T-cell (primary cell): ENCODE measurements at regions not wholly inside any gene's neighbourhood (a gene's known extent, or its start where the extent isn't known, plus 50 kb on each side); places are given as distances from the start of the nearest gene placed in this dataset.
"Not testable (repeated sequence)": the region's sequence is repeated elsewhere in the genome, so short reads cannot be mapped to it uniquely, and the experiment has no call there.

Experiments
- ATAC-seq, 4 experiments: fragments of 200-7000 bp in 3 of 4; fragments of 150-1000 bp in 1 of 4; cut with Tn5 transposase; replicated peaks in 1 of 4; 1 replicate in 3 of 4; 2 replicates in 1 of 4; pipeline ENCODE4 v1.10.0; 2021; ENCODE audit warnings: moderate library complexity in 3 of 4, mild to moderate bottlenecking in 2 of 4, moderate number of reproducible peaks in 1 of 4
- CTCF ChIA-PET, 2 donors: fragments of 300-600 bp; sonication (Branson Sonifier 250); formaldehyde crosslinking; loops; one replicate each; lab custom pipeline; 2022; ENCODE audit warnings: antibody characterized with exemption in 2 of 2; lab: Charles Lee
- POLR2A ChIA-PET, 2 donors: fragments of 300-600 bp; sonication (Branson Sonifier 250); formaldehyde crosslinking; loops; one replicate each; lab custom pipeline; 2022; ENCODE audit warnings: antibody characterized with exemption in 2 of 2; lab: Charles Lee
- DNase-seq, 35 experiments: peaks; one replicate each; pipeline versions ENCODE4 v3.0.0 to v3.0.0-alpha.2; 2013 to 2023
- H3K27ac ChIP-seq: one replicate; pipeline ENCODE4 v1.5.1; 2013; ENCODE audit warnings: low read length
- H3K27me3 ChIP-seq, 2 experiments: replicated peaks in 1 of 2; 1 replicate in 1 of 2; 2 replicates in 1 of 2; pipeline versions ENCODE4 v1.6.1 to v1.7.0; 2013; ENCODE audit warnings: low read length in 1 of 2, mixed read lengths in 1 of 2; ENCODE audit not compliant: control insufficient read depth in 2 of 2, insufficient read depth in 2 of 2; ENCODE audit errors: extremely low read depth in 1 of 2
- H3K36me3 ChIP-seq, 2 donors: 1 replicate in 1 of 2; 2 replicates in 1 of 2; pipeline versions ENCODE4 v1.6.1 to v1.7.0; 2013; ENCODE audit warnings: low read length in 1 of 2; ENCODE audit not compliant: control insufficient read depth in 2 of 2, insufficient read depth in 1 of 2; ENCODE audit errors: extremely low read depth in 1 of 2
- H3K4me1 ChIP-seq, 2 experiments: 1 replicate in 1 of 2; 2 replicates in 1 of 2; pipeline versions ENCODE4 v1.6.1 to v1.7.0; 2013; ENCODE audit warnings: low read length in 2 of 2, mixed read lengths in 1 of 2; ENCODE audit not compliant: insufficient read depth in 2 of 2, control insufficient read depth in 1 of 2; ENCODE audit errors: extremely low read depth in 1 of 2
- H3K4me3 ChIP-seq, 2 donors: 1 replicate in 1 of 2; 2 replicates in 1 of 2; pipeline versions ENCODE4 v1.5.1 to v1.7.0; 2013; ENCODE audit warnings: mild to moderate bottlenecking in 2 of 2, low read length in 1 of 2, moderate library complexity in 1 of 2; ENCODE audit not compliant: control insufficient read depth in 1 of 2; ENCODE audit errors: extremely low read depth in 1 of 2
- H3K9me3 ChIP-seq: 2 replicates; pipeline ENCODE4 v1.7.0; 2013
- H3K27ac Mint-ChIP-seq, 2 donors: one replicate each; pipeline ENCODE4 v1.8.0; 2020 to 2021; ENCODE audit warnings: mild to moderate bottlenecking in 2 of 2, mixed read lengths in 2 of 2
- H3K27me3 Mint-ChIP-seq, 2 donors: one replicate each; pipeline ENCODE4 v1.8.0; 2021 to 2022; ENCODE audit warnings: mixed read lengths in 2 of 2
- H3K36me3 Mint-ChIP-seq: one replicate; pipeline ENCODE4 v1.8.0; 2021; ENCODE audit warnings: mixed read lengths
- H3K4me1 Mint-ChIP-seq, 3 donors: one replicate each; pipeline ENCODE4 v1.8.0; 2020 to 2022; ENCODE audit warnings: mixed read lengths in 3 of 3, mild to moderate bottlenecking in 1 of 3
- H3K4me3 Mint-ChIP-seq, 3 donors: one replicate each; pipeline ENCODE4 v1.8.0; 2020 to 2022; ENCODE audit warnings: mild to moderate bottlenecking in 3 of 3, mixed read lengths in 3 of 3, moderate library complexity in 3 of 3
- H3K9me3 Mint-ChIP-seq, 3 donors: one replicate each; pipeline ENCODE4 v1.8.0; 2020 to 2022; ENCODE audit warnings: mixed read lengths in 3 of 3
- WGBS: methylation state at CpG from one replicate; pipeline ENCODE4 v1.1.5; 2013; ENCODE audit warnings: missing lambda C conversion rate; ENCODE audit not compliant: insufficient coverage; 5-methylcytosine and 5-hydroxymethylcytosine counted together

GRCh38 chr5:84961193-84961592, 576.5 kb upstream of the EDIL3 start:
- no peaks in the 10 kb centered on the region for H3K27me3 Mint-ChIP-seq
- Histone ChIP-seq H3K27me3 (no peaks in the 10 kb centered on the region), H3K9me3 (no peaks in the 10 kb centered on the region), H3K4me3 (no peak overlapping the region), H3K36me3 (no peaks in the 10 kb centered on the region), H3K27ac (no peak overlapping the region), H3K4me1 (no peaks in the 10 kb centered on the region)
- H3K27ac Mint-ChIP-seq: no peak overlapping the region
- DNase-seq (no peak), ATAC-seq (no peak)
- no peak overlapping the region for H3K4me3 Mint-ChIP-seq
- ChIA-PET POLR2A (no interaction called here), CTCF (no interaction called here)
- H3K4me1 Mint-ChIP-seq: no peaks in the 10 kb centered on the region
- 89% methylated on average over 7 of the region's 9 CpGs for WGBS
- peaks cover 0 to 2% (median 2%) of the 10 kb centered on the region in 3 donors for H3K9me3 Mint-ChIP-seq
- no peaks in the 10 kb centered on the region for H3K36me3 Mint-ChIP-seq

DNA sequence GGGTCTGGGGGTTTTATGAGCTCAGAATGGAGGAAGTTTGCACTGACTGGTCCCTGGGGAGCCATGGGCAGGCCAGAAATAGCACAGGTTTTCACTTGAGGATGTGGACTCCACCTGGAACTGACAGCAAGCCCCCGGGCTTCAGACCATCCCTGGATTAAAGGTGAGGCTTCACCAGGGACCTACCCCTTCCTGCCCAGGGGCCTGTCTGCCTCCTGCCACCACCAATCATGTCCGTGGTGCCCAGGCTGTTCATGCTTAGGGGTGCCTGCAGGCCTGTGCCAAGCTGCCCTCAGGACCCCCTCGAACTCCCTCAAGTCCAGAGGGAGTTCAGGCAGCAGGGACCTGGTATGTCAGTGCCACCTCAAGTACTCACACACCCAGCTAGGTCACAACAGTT, 577.2 kb upstream of the EDIL3 start:
- ChIA-PET POLR2A (no interaction called here), CTCF (no interaction called here)
- Histone ChIP-seq H3K27ac (no peak overlapping the region), H3K9me3 (no peaks in the 10 kb centered on the region), H3K36me3 (no peaks in the 10 kb centered on the region), H3K4me3 (no peak overlapping the region), H3K4me1 (no peaks in the 10 kb centered on the region), H3K27me3 (no peaks in the 10 kb centered on the region)
- ATAC-seq (no peak), DNase-seq (no peak)
- Mint-ChIP-seq H3K27me3 (no peaks in the 10 kb centered on the region), H3K36me3 (no peaks in the 10 kb centered on the region), H3K4me1 (no peaks in the 10 kb centered on the region), H3K4me3 (no peak overlapping the region), H3K27ac (no peak overlapping the region), H3K9me3 (peaks cover 0 to 4% (median 2%) of the 10 kb centered on the region in 3 donors)
- 71% methylated on average over 2 of the region's 3 CpGs for whole genome bisulfite sequencing

GRCh38 chr5:84983093-84983492, 598.4 kb upstream of the EDIL3 start:
- Mint-ChIP-seq H3K27me3 (no peaks in the 10 kb centered on the region), H3K4me1 (no peaks in the 10 kb centered on the region), H3K4me3 (no peak overlapping the region), H3K36me3 (no peaks in the 10 kb centered on the region), H3K27ac (no peak overlapping the region), H3K9me3 (peaks cover 3 to 10% (median 3%) of the 10 kb centered on the region in 3 donors)
- Histone ChIP-seq H3K27me3 (no peaks in the 10 kb centered on the region), H3K4me1 (no peaks in the 10 kb centered on the region), H3K27ac (no peak overlapping the region), H3K4me3 (no peak overlapping the region), H3K36me3 (no peaks in the 10 kb centered on the region), H3K9me3 (no peaks in the 10 kb centered on the region)
- POLR2A ChIA-PET: no interaction called here
- CTCF ChIA-PET: no interaction called here
- no CpG with 5 or more reads among the region's 2 CpGs for WGBS
- DNase-seq (no peak), ATAC-seq (no peak)

DNA sequence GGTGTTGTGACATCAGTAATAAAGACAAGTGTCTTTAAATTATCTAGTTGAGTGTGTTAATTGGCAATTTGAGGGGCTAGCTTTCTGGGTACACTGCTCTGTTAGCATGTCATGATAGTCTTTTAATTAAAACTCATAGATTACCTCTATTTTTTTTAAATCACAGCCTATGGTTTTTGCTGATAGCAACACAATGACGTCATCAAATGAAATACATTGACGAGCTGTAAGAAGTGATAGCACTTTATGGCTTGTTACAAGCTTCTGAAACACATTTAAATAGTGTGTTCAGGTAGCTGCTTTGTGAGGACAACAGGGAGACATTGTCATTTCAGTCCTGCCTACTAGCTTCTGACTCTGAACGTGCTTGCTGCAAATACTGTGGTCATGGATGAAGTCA, 600.5 kb upstream of the EDIL3 start:
- Mint-ChIP-seq H3K36me3 (no peaks in the 10 kb centered on the region), H3K27ac (no peak overlapping the region), H3K4me3 (no peak overlapping the region), H3K4me1 (no peaks in the 10 kb centered on the region), H3K27me3 (no peaks in the 10 kb centered on the region), H3K9me3 (peaks cover 0 to 7% (median 3%) of the 10 kb centered on the region in 3 donors)
- Histone ChIP-seq H3K36me3 (no peaks in the 10 kb centered on the region), H3K9me3 (no peaks in the 10 kb centered on the region), H3K4me1 (no peaks in the 10 kb centered on the region), H3K27me3 (no peaks in the 10 kb centered on the region), H3K27ac (no peak overlapping the region), H3K4me3 (no peak overlapping the region)
- ATAC-seq (no peak), DNase-seq (no peak)
- POLR2A ChIA-PET: no interaction called here
- CTCF ChIA-PET: no interaction called here
- WGBS: 30% methylated on average over 2 of the region's 3 CpGs

DNA sequence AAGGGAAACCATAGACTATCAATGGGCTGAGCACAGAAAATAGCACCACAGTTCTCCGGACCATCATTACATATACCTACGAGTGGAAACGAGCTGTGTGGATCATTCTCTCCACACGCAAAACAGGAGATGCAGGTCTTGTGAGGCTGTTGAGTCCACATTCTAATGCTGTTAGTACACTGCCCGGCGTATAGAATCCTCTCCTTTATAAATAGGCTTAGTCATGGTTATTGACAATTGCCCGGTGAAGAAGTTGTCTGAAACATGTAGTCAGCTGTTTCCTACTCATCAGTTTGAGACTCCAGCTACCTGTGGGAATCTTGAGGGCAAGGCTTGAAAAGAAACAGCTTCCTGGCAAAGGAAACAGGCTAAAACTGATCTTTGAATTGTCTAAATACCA, 602.0 kb upstream of the EDIL3 start:
- DNase-seq (no peak), ATAC-seq (no peak)
- CTCF ChIA-PET: no interaction called here

GRCh38 chr5:85000671-85001070, 616.0 kb upstream of the EDIL3 start:
- no peaks in the 10 kb centered on the region for H3K4me1 Mint-ChIP-seq
- ATAC-seq (no peak), DNase-seq (no peak)
- H3K36me3 Mint-ChIP-seq: no peaks in the 10 kb centered on the region
- CTCF ChIA-PET: no interaction called here
- POLR2A ChIA-PET: no interaction called here
- H3K4me3 Mint-ChIP-seq: no peak overlapping the region
- Histone ChIP-seq H3K27ac (no peak overlapping the region), H3K4me3 (no peak overlapping the region), H3K36me3 (no peaks in the 10 kb centered on the region), H3K27me3 (no peaks in the 10 kb centered on the region), H3K4me1 (no peaks in the 10 kb centered on the region), H3K9me3 (no peaks in the 10 kb centered on the region)
- H3K27me3 Mint-ChIP-seq: no peaks in the 10 kb centered on the region
- peaks cover 6 to 8% (median 7%) of the 10 kb centered on the region in 3 donors for H3K9me3 Mint-ChIP-seq
- H3K27ac Mint-ChIP-seq: no peak overlapping the region

More for the DNA sequence above, 602.0 kb upstream of the EDIL3 start:
- H3K4me3 ChIP-seq: no peak overlapping the region
- no peaks in the 10 kb centered on the region for H3K9me3 Mint-ChIP-seq
- 75% methylated on average over 3 of the region's 7 CpGs for WGBS
- POLR2A ChIA-PET: no interaction called here
- no peak overlapping the region for H3K27ac Mint-ChIP-seq
- H3K36me3 ChIP-seq: no peaks in the 10 kb centered on the region
- no peak overlapping the region for H3K4me3 Mint-ChIP-seq
- H3K9me3 ChIP-seq: no peaks in the 10 kb centered on the region
- no peaks in the 10 kb centered on the region for H3K36me3 Mint-ChIP-seq
- no peaks in the 10 kb centered on the region for H3K4me1 ChIP-seq
- no peaks in the 10 kb centered on the region for H3K27me3 ChIP-seq
- H3K27ac ChIP-seq: no peak overlapping the region
- H3K4me1 Mint-ChIP-seq: no peaks in the 10 kb centered on the region
- no peaks in the 10 kb centered on the region for H3K27me3 Mint-ChIP-seq

GRCh38 chr5:85002026-85002425, 617.3 kb upstream of the EDIL3 start:
- CTCF ChIA-PET, H3K9me3 ChIP-seq, H3K27ac Mint-ChIP-seq, H3K36me3 Mint-ChIP-seq, H3K4me3 Mint-ChIP-seq, DNase-seq, ATAC-seq, H3K27me3 Mint-ChIP-seq, H3K36me3 ChIP-seq, H3K27ac ChIP-seq, H3K9me3 Mint-ChIP-seq, H3K4me3 ChIP-seq, H3K4me1 Mint-ChIP-seq, H3K27me3 ChIP-seq, H3K4me1 ChIP-seq: not testable (repeated sequence)
- POLR2A ChIA-PET: interaction anchor here in 1 of 2 donors (0.6 kb wide), 1 partner anchor 10 kb away, joined by 4 read pairs; no protein-coding TSS in a partner anchor
- no CpG with 5 or more reads among the region's 9 CpGs for WGBS
